B cell (primary cell): ENCODE measurements at regions not wholly inside any gene's neighbourhood (a gene's known extent, or its start where the extent isn't known, plus 50 kb on each side); places are given as distances from the start of the nearest gene placed in this dataset.

Source experiments
- CTCF ChIP-seq: fragments of 200-600 bp; IDR thresholded peaks from one replicate; pipeline ENCODE4 v1.8.0; 2022; ENCODE audit warnings: antibody characterized with exemption, mild to moderate bottlenecking
- EZH2 ChIP-seq: IDR thresholded peaks from 2 replicates; pipeline ENCODE4 v1.6.1; 2012; ENCODE audit warnings: borderline replicate concordance, low read depth, mild to moderate bottlenecking, moderate library complexity, low read length; ENCODE audit not compliant: insufficient read depth, poor library complexity, severe bottlenecking

DNA sequence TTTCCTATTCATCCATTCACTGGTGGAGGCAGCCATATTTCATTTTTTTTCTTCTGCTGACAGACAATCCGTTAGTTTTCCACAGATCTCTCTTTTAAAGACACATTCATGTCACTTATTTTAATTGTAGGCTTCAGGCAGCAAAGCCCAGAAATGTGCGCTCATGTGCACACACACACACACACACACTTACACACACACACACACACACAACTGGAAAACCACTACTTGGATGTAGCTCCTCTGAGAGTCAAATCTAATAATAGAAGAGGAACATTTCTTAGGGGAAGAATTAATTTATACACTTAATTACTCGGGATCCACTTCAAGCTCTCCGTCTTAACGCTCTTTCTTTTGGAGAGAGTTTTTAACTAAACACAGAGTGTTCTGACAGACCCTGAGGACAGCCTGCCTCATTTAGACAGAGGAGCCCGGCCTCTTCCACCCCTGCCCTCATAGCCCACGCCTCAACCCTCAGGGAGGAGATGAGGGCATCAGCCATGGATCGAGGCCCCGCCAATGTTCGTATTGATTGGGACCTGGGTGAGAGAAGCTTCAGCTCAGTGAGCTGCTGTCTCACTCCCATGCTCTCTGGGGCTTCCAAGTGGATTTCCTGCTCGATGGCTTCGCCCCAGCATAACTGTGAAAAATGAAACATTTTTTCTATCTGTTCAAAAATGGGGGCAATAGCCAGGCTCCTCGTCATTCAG, 261.4 kb upstream of the SKOR2 start:
- no peak for TF ChIP-seq CTCF
- no peak for TF ChIP-seq EZH2
